Jurkat, Clone E6-1 (cell line): ENCODE measurements at regions not wholly inside any gene's neighbourhood (a gene's known extent, or its start where the extent isn't known, plus 50 kb on each side); places are given as distances from the start of the nearest gene placed in this dataset.

ENCODE experiments used
- DNase-seq: peaks from one replicate; pipeline ENCODE4 v3.0.0-alpha.2; 2011; ENCODE audit warnings: low read depth, low spot score
- H3K4me3 ChIP-seq: 2 replicates; pipeline ENCODE4 v1.5.1; 2011; ENCODE audit warnings: mild to moderate bottlenecking, low read length, control low read depth, moderate library complexity

DNA sequence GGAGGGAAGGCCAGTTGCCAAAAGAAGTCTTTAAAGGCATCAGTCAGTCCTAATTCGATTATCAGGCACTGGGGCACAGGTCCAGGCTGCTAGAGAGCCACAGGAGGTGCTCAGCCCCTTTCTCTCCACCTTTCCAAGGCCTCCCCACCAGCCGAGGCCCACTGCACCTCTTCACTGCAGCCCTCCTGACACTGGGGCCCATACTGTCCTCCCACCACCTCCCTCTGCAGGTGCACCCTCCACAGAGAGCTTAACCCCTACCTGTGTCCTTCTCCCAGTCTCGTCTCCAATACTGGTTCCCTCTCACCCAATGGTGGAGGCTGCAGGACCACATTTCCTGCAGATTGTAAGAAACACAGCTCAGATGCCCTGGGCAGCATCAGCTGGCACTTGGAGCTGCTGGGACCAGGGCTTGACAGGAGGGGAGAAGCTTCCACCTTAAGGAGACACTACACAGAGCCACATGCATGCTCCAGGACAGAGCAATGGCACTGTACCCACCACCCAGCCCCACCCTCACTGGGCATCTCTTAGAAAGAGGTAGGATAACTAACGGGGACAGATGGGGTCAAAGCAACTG is 81.6 kb upstream of the PRR20G start:
- DNase-seq: no peak
- no peak overlapping the region for H3K4me3 ChIP-seq

DNA sequence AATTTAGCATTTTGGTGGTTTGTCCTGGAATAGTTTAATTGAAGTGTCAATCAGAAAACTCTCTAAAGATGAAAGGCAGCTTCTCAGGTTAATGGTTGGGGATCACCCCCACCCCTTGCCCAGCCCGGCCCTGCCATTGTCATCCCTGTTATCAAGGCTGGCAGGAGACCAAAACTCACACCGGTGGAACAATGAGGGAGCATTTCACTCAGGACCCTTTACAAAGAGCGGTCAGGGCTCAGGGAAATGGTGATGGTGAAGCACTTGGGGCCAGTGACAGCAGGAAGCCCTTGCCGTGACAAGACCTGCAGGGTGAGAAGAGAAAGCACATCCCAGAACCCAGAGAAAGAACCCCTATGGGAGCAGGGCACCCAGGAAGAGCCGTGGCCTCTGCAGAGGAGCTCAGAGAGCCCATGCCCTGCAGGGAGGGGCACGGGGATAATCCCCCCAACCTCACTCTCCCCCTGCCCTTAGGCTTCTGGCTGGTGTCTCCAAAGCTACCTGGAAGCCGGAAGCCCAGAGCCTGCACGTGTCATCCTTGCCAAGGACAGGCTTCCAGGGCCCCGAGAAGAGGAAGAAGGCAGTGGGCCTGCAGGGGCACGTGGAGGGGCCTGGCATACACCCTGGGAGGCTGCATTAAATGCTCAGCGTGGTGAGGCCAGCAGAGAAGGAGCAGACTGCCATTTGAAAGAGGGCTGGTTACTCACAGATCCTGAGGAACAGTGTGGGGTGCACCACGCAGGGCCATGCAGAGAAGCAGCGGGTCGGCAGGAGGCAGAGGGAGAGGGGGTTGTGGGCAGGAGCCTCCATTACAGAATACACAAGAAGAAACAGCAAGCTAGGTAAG is 80.6 kb upstream of the PRR20G start:
- H3K4me3 ChIP-seq: no peak overlapping the region
- no peak for DNase-seq

DNA sequence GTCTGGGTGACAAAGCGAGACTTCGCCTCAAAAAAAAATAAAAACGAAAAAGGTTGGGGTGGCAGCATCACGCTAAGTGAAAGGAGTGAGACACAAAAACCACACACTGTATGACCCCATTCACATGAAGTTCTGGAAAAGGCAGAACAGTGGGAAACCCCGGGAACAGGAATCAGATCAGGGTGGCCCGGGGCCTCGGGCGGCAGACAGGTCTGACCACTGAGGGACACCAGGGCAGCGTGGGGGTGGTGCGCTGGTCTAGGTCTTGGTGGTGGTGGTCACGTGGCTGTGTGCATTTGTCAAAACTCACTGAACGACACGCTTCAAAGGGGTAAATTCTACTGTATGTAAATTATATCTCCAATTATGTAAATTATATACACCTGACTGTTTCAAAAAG is 79.7 kb upstream of the PRR20G start:
- DNase-seq: no peak
- H3K4me3 ChIP-seq: no peak overlapping the region

DNA sequence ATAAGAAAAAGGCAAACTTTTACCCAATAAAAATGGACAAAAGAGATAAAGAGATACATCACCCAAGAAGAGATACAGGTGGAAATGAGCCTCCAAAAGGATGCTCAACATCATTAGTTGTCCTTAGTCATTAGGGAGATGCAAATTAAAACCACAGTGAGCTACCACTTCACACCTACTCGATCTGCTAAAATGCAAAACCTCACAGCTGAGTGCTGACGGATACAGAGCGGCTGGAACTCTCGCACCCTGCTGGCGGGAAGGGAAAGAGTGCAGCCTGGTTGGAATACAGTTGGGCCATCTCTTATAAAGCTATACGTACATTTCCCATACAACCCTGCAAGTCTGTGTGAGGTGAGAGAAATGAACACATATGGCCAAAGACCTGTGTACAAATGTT is 78.5 kb upstream of the PRR20G start:
- H3K4me3 ChIP-seq: no peak overlapping the region
- DNase-seq: peak; percentile 14

DNA sequence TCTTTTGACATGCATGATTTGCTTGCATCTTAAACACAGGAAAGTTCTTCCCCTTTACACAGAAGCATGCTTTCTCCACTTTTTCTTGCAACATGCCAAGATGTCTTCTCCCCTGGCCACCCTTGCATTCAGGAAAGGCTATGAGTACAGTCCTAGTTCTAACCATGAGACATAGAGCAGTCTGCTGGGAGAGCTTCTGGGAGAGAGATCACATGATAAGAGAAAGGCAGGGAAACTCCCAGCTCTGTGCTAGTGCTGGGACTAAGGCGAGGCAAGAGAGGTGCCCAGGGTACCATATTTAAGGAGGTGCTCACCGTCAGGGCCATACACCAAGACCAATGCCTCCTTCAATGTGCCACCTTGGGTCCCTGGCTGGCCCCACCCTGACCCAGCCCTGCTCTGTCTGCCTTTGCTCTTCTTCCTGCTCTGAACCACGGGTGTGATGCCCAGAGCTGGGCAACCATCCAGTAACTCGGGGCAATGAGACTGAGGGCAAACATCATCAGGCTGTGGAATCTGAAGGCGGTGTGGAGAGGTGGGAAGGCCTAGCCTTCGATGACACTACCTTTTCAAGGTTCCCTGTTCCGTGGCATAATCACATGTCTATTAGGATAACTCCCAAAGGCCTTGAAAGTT is 77.4 kb upstream of the PRR20G start:
- no peak overlapping the region for H3K4me3 ChIP-seq
- DNase-seq: no peak

DNA sequence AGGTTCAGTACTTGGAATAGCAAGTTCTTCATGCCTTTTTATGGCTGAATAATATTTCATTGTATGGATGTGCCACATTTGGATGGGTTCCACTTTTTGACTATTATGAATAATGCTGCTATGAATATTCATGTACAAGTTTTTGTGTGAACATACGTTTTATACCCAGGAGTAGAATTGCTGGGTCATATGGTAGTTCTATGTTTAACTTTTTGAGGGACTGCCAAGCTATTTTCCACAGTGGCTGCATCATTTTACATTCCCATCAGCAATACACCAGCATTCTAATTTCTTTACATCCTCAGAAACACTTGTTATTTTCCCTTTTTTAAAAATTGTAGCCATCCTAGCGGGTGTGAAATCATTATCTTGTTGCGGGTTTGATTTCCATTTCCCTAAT is 76.0 kb upstream of the PRR20G start:
- DNase-seq: no peak
- H3K4me3 ChIP-seq: no peak overlapping the region

DNA sequence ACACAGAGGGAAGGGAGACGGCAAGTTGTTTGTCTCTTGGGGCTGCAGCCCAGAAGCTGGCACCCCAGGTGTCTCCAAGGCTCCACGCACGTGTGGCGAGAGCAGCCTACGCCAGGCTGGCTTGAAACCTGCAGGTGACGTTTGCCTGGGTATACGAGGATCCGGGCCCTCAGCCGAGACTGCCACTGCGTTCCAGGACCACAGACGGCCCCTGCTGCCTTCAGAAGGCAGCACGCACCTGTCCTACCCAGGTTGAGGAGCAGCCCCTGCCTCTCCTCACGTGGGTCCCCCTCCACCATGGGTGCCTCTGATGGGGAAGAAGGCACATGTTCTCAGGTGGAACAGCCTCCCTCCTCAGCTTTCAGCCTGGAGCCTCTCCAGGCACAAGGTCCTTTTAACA is 75.3 kb upstream of the PRR20G start:
- no peak for DNase-seq
- no peak overlapping the region for H3K4me3 ChIP-seq

DNA sequence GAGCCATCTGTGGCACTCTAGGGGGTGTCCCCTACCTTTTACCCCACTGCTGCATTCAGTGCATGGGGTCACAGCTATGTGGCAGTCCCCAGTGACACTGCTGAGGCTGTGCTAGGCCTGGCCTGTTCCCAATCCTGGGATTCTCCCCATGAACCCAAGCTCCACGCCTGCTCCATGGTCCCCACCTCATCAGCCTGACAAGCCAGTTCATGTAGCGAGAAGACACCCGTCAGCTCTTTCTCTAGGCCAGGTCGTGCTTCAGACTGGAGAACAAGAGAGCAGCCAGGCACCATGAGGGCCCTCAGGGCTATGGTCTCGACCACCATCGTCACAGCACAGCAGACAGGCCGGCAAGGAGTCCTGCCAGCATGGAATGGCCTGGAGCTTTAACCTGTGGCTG is 72.8 kb upstream of the PRR20G start:
- DNase-seq: no peak
- H3K4me3 ChIP-seq: no peak overlapping the region

DNA sequence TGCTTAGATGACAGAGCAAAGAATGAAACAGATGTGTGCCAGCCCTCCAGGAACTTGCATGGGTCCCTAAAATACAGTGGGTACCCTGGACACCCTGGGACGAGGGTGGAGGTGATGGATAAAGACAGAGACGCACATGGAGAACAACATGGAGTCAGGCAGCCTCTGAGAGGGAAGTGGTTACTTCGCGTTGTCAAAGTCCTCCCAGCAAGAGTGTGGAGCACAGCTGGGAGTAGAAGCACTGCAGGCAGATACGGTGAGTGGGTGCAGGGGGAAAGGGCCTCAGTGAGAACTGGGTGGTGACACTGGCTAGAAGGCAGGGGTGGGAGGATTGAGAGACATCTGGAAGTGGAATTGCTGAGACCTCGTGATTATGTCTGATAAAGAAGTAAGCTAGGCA is 70.8 kb upstream of the PRR20G start:
- no peak for DNase-seq
- no peak overlapping the region for H3K4me3 ChIP-seq

DNA sequence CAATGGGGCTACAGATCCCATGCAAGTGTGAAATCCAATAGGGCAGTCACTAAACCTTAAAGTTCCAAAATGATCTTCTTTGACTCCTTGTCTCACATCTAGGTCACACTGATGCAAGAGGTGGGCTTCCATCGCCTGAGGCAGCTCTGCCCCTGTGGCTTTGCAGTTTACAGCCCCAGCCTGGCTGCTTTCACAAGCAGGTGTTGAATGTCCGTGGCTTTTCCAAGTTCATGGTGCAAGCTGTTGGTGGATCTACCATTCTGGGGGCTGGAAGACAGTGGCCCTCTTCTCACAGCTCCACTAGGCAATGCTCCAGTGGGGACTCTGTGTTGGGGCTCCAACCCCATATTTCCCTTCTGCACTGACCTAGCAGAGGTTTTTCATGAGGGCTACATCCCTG is 68.5 kb upstream of the PRR20G start:
- no peak for DNase-seq
- no peak overlapping the region for H3K4me3 ChIP-seq

DNA sequence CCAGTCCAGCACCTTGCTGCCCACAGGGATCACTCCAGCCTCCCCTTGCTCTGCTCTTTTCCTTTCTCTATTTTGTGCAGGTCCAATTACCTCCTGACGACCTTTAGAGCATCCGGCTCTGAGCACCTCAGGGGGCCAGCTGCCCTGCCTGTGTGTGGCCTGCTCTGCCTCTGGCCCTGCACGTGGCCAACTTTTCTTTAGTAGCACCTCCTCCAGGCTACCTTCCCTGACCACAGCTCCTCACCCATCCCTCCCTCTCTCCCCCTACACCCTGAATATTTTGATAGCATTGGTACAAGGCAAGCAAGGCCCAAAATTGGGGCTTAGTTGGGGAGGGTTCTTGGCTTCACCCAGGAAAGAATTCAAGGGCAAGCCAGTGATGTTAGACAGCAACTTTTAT is 66.9 kb upstream of the PRR20G start:
- no peak overlapping the region for H3K4me3 ChIP-seq
- no peak for DNase-seq

DNA sequence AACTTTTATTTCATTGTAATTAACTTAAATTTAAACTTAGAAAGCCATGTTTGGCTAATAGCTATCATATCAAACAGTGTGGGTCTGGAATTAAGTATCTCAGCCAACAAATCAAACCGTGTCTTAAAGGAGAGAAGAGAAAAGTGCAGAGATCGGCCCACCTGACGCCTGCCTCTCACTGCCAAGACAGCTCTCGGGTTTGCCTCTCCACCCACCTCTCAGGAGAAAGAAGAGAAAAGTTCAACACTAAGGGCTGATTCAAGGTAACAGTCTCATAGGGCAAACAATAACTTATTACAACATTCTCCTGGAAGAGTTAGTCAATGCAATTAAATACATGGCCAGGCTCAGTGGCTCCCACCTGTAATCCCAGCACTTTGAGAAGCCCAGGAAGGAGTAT is 64.8 kb upstream of the PRR20G start:
- H3K4me3 ChIP-seq: no peak overlapping the region
- no peak for DNase-seq

DNA sequence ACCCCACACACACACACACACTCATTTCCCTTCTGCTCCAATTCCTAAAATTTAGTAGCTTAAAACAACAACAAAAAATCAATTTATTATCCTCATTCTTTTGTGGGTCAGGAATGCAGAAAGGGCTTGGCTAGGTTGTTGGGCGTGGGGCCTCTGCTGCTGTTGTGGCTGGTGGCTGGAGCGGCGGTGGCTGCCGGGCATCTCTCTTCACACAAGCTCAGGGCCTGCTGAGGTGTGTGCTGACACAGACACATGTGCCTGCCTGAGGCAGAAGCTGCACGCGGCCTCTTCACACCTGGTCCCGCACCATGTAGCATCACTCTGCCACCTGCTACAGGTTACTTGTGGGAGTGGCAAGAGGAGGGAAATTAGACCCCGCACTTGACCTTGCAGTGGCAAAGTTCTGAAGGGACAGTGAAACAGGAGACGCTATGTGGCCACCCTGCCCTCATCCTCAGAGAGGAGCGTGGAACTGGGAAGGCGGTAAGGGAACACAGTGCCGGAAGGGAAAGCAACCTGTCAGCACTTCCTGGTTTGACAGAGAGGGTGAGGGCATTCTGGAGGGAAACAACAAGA is 64.0 kb upstream of the PRR20G start:
- no peak for DNase-seq
- H3K4me3 ChIP-seq: no peak overlapping the region

DNA sequence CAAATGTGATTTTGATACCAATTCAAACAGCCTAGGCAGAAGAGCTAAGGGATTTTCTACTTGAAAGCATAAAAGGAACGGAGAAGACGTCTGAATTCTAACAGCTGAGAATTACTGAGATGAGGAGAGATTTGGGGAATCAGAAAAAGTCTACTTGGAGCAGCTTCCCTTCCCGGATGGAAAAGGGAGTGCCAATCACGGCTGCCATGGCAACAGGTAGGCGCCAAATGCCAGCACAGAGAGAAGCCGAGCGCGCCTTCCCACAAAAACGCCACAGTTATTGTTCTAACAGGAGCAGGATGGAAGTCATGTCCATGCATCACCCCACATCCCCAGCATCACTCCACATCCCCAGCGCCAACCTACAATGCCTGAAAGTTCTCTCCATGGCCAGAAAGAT is 63.5 kb upstream of the PRR20G start:
- no peak overlapping the region for H3K4me3 ChIP-seq
- DNase-seq: no peak

DNA sequence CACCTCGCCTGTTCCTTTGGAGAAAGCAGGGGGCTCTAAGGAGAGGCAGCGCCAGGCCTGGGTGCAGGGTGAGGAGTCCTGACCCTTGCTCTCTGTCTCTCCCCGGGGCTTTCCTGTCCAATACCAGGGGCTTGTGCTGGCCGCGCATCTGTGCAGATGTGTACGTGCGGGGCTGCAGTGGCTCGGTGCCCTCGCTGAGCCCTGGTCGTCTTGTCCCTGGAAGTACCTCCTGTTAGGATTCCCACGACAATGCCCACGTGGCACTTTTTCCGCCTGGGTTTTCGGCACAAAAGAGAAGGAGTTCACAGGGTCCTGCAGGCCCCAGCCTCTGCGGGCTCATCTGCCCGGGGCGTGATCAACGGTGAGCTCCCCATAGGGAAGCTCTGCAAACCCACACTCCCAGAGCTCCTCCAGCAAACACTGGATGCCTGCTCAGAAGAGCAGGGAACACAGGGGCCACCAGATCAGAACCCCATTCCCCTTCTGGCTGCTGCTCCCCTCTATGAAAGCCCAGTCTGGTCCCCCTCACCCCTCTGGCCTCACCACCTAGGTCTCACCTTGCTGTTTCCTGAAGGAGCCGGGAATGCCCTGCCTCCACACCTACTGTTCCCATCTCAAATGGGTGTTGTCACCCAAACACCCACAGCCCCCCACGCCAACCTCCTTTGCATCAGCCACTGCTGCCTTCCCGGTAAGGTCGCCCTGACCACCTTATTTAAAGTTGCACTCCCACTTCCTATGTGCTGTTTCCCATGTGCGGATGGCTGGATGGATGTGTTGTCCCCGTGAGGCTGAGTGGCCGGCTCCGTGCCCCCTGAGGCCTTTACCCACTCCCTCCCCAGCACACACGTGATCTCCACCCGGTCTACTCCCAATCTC is 62.6 kb upstream of the PRR20G start:
- H3K4me3 ChIP-seq: no peak overlapping the region
- DNase-seq: no peak

DNA sequence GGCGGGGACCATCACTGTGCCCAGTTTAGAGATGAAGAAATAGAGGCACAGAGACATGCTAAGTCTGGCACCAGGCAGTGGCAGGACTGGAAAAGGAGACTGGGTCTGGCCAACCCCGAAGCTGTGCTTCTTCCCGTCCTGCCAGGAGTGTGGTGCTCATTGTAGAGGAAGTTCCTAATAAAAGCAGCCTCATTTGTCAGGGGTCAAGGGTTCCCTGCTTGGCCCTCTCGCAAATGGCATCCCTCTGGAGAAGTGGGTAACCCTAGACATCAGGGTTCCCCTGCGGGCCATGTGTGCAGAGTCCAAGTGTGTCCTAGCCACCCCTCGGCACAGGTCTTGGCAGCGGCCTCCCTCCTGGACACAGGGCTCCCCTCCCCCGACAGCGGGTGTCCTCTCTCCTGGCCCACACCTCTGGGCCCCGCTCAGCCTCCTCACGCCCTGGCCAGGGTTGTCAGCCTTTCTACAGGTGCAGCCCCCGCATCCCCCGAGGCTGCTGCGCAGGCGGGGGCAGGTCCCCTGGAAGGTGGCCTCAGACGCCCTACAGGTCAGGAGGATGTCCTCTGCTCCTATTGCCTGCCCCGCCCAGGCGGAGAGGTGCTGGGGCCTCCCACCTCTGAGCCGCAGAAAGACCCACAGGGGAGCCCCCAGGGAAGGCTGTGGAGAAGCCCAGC is 61.8 kb upstream of the PRR20G start:
- DNase-seq: no peak
- no peak overlapping the region for H3K4me3 ChIP-seq

DNA sequence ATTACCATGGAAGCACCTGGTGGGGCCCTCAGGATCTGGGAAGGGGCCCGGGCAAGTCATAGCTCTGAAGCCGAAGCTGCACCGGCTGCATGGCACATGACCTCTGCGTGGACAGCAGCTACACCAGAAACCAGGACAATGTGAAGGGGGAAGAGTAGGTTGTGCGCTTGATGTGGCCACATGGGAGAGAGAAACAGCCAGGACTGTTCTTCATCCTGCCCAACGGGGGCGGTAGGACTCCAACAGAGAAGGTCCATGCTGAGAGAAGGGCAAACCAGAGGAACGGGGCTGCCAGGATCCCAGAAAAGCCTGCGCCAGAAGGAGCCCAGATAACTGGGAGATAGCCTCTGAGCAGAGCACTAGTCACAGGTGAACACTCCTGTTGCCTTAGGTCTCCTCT is 54.9 kb upstream of the PRR20G start:
- DNase-seq: no peak
- H3K4me3 ChIP-seq: no peak overlapping the region

DNA sequence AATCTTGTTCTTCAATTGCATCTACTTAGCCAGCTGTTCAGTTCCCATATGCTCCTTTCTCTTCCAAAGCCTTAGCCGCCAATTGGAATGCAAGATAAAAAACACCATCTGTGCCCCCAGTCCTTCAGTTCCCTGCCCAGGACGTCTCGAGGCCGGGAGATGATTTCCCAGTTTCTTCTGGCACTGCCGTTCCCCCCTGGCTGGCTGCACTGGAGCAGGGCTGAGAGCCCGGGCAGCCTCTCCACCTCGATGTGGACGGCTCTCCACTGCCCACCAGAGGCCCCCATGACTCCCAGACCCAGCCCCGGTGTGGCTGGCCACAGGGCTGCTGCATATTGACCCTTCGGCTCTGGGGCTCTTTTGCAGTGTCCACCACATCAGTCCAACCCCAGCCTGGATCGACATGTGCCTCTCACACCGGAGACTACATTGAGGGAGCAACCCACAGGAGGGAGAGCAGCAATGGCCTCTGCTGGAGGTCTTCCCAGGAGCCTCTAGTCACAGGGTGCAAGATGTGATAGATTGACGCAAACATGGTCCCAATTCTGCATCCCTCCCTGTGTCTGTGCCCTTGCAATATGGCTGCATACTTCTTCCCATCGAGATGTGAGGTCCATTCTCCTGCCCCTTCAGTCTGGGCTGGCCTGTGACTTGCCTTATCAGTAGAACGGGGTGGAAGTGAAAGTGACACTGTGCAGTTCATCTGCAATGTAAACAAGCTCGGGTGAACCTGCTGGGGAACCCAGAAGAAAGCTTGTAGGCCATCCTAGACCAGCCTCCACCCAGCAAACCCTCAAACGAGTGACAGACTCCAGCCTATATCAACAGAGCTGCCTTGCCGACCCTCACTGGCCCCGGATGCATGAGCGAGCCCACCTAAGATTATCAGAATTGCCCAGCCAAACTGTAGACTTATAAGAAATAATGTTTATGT is 52.3 kb upstream of the PRR20G start:
- H3K4me3 ChIP-seq: no peak overlapping the region
- no peak for DNase-seq
